Activated T-helper 17 cell treated with anti-CD3 and anti-CD28 coated beads, Interleukin-2, amount 50 U/mL, for 72 hours (primary cell): ENCODE measurements at regions not wholly inside any gene's neighbourhood (a gene's known extent, or its start where the extent isn't known, plus 50 kb on each side); places are given as distances from the start of the nearest gene placed in this dataset.

ENCODE experiments used
- ATAC-seq: fragments of 150-1000 bp; cut with Tn5 transposase; replicated peaks from 2 replicates; pipeline ENCODE4 v1.10.0; 2021; ENCODE audit warnings: mild to moderate bottlenecking, moderate library complexity
- H3K27ac Mint-ChIP-seq: one replicate; pipeline ENCODE4 v1.8.0; 2022; ENCODE audit warnings: mixed read lengths
- H3K27me3 Mint-ChIP-seq: one replicate; pipeline ENCODE4 v1.8.0; 2022; ENCODE audit warnings: mixed read lengths
- H3K36me3 Mint-ChIP-seq: one replicate; pipeline ENCODE4 v1.8.0; 2022; ENCODE audit warnings: low read depth, mild to moderate bottlenecking, mixed read lengths
- H3K4me1 Mint-ChIP-seq: one replicate; pipeline ENCODE4 v1.8.0; 2022; ENCODE audit warnings: mixed read lengths
- H3K4me3 Mint-ChIP-seq: one replicate; pipeline ENCODE4 v1.8.0; 2022; ENCODE audit warnings: mild to moderate bottlenecking, mixed read lengths
- H3K9me3 Mint-ChIP-seq: one replicate; pipeline ENCODE4 v1.8.0; 2022; ENCODE audit warnings: mixed read lengths

DNA sequence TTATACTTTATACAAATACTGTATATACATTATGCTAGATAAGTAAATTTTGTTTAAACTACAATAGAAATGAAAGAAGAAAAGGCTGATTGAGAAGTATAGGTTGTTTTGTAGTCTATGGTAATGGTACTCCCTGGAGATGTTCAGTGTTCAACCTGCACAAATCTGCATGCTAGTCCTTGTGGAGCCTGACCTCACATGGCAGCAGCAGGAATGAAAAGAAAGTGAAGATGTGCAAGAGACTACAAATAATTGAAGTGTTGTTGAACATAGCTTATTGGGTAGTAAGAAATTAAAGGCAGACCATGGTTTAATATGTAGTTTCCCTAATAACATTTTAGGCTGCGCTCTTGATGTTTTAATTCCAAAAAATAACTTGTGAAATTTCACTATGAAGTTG is 201.2 kb downstream of the TGFB2 start:
- no peaks in the 10 kb centered on the region for H3K4me1 Mint-ChIP-seq
- no peaks in the 10 kb centered on the region for H3K36me3 Mint-ChIP-seq
- ATAC-seq = no peak
- no peak overlapping the region for H3K4me3 Mint-ChIP-seq
- H3K27ac Mint-ChIP-seq = no peak overlapping the region
- H3K9me3 Mint-ChIP-seq = no peaks in the 10 kb centered on the region
- peaks cover 3% of the 10 kb centered on the region for H3K27me3 Mint-ChIP-seq

DNA sequence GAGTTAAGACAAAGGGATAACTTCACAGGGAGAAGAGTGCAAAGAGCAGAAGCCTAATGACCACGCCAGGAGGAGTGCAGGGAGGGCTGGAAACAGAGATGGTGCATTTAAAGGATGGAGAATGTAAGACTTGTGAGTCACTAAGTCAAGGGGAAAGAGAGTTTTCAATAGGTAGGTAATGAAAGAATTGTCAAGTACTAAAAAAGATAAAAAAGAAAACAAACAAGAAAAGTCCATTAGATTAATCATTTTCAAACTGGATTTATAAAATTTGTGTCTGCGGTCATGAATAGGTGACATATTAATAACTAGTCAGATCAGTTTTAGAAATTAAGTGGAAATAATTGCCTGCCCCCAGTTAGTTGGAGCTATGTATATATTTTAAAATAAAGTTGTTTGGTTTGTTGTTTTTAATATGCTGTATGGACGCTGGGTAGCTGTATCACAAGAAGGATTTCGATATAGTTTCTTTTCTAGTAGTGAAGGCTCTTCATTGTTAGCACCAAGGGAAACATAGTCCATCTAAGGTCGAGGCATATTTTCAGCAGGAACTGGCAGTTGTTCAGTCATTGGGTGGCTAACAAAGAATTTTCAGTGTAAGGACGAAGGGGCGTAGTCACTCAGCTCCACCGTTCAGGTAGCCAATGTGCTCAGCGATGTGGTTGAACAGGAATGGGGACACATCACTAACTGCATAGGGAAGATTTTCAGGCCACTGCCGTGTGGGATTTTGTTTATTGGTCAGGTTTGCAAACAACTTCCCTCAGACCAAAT is 203.0 kb downstream of the TGFB2 start:
- no peak overlapping the region for H3K4me3 Mint-ChIP-seq
- no peaks in the 10 kb centered on the region for H3K4me1 Mint-ChIP-seq
- ATAC-seq = no peak
- peaks cover 3% of the 10 kb centered on the region for H3K27me3 Mint-ChIP-seq
- no peak overlapping the region for H3K27ac Mint-ChIP-seq
- H3K9me3 Mint-ChIP-seq = no peaks in the 10 kb centered on the region
- no peaks in the 10 kb centered on the region for H3K36me3 Mint-ChIP-seq

DNA sequence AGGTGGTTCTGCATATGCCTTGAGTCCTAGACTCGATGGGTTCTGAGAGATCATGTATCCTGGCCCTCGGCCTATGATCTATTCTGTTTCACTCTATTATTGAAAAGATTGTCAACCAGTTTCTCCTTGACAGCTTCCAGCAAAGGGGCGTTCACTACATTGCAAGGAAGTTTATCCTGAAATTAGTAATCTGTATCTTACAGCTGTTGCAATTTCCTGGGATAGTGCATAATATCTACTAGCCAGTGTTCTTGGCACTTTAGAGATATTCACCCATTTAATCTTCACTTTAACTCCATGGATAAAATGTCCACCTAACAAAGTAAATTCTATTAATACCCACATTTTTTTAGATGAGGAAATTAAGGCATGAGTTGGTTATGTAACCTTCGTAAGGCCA is 203.6 kb downstream of the TGFB2 start:
- Mint-ChIP-seq H3K36me3 (no peaks in the 10 kb centered on the region), H3K27ac (no peak overlapping the region), H3K4me3 (no peak overlapping the region), H3K9me3 (no peaks in the 10 kb centered on the region), H3K4me1 (no peaks in the 10 kb centered on the region), H3K27me3 (peaks cover 3% of the 10 kb centered on the region)
- ATAC-seq = no peak

DNA sequence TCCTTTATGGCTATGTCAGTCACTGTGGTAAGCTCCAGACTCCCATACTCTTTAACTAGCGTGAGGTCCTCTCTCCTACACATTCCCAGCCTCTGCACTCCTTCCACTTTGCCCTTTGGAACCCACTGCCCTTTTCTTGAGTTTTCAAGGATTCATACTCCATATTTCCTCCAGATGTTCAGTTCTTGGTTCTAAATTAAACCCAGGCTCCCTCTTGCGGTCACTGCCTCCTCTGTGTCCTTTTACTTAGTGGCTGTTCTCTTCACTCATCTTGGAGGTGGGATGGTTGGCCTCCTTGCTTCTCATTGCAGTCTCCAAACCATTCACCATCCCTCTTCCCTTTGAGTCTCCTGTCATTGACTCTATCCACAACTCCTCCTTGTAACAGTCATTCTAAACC is 208.1 kb downstream of the TGFB2 start:
- no peak overlapping the region for H3K27ac Mint-ChIP-seq
- H3K4me3 Mint-ChIP-seq = no peak overlapping the region
- peaks cover 3% of the 10 kb centered on the region for H3K27me3 Mint-ChIP-seq
- no peak for ATAC-seq
- no peaks in the 10 kb centered on the region for H3K36me3 Mint-ChIP-seq
- no peaks in the 10 kb centered on the region for H3K9me3 Mint-ChIP-seq
- no peaks in the 10 kb centered on the region for H3K4me1 Mint-ChIP-seq

DNA sequence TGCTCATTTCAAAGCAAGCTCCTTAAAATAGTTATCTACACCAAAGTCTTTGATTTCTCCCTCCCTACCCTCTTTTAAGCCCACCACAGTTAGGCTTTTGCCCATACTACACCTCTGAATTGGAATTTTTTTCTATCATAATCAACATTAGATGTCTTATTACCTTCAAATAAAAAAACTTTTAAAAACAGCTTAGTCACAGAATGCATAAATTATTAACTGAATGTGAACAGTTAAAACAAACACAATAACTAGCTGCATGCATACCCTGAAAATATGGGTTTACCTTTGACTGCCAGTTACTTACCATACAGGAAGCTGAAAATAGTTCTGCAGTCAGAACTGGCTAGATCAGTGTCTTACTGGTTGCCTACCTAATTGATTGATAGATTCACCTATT is 210.9 kb downstream of the TGFB2 start:
- no peak for ATAC-seq
- Mint-ChIP-seq H3K27me3 (peaks cover 3% of the 10 kb centered on the region), H3K27ac (no peak overlapping the region), H3K9me3 (no peaks in the 10 kb centered on the region), H3K36me3 (no peaks in the 10 kb centered on the region), H3K4me3 (no peak overlapping the region), H3K4me1 (no peaks in the 10 kb centered on the region)

DNA sequence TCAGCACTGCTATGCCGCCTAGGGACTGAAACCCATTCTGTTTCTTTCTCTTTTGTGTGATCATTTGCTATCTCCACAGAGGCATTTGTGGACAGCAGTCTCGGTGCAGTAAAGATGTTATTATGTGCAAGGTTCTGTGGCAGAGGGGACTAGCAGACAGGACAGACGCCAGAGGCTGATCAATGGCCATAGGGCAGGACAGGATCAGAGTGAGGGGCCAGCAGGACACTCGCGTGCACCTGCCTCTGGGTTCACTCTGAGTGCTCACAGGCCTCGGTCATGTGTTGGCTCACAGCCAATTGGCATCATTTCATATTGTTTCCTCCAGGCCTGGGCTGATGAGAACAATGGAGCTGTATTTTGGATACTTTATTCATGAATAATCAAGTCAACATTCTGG is 212.6 kb downstream of the TGFB2 start:
- ATAC-seq = no peak
- H3K4me1 Mint-ChIP-seq = no peaks in the 10 kb centered on the region
- H3K27me3 Mint-ChIP-seq = peaks cover 5% of the 10 kb centered on the region
- H3K27ac Mint-ChIP-seq = no peak overlapping the region
- no peaks in the 10 kb centered on the region for H3K9me3 Mint-ChIP-seq
- H3K4me3 Mint-ChIP-seq = no peak overlapping the region
- H3K36me3 Mint-ChIP-seq = no peaks in the 10 kb centered on the region

DNA sequence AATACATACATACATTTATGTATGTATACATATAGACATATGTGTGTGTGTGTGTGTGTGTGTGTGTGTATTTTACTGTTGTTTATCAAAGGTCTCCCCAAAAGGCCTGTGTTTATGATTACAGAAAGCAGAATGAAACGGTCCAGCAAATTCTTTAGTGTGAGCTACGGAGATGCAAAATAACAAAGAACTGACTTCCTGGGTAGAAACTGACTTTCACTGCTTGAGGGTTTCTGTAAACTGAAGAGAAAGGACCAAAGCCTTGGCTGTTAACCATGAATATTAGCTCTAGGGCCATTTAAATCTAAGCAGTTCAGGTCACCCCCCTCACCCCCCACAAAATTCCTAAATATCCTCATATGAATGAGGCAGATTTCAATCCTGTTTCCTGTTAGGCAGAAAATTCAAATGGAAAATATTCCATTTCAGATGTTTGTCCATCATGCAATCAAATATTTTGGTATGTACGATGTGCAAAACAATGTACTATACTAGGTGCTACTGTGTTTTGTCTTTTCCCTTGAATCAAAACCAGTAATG is 213.2 kb downstream of the TGFB2 start:
- H3K36me3 Mint-ChIP-seq = no peaks in the 10 kb centered on the region
- no peak for ATAC-seq
- H3K9me3 Mint-ChIP-seq = no peaks in the 10 kb centered on the region
- no peak overlapping the region for H3K4me3 Mint-ChIP-seq
- H3K27me3 Mint-ChIP-seq = peaks cover 6% of the 10 kb centered on the region
- H3K4me1 Mint-ChIP-seq = no peaks in the 10 kb centered on the region
- no peak overlapping the region for H3K27ac Mint-ChIP-seq

DNA sequence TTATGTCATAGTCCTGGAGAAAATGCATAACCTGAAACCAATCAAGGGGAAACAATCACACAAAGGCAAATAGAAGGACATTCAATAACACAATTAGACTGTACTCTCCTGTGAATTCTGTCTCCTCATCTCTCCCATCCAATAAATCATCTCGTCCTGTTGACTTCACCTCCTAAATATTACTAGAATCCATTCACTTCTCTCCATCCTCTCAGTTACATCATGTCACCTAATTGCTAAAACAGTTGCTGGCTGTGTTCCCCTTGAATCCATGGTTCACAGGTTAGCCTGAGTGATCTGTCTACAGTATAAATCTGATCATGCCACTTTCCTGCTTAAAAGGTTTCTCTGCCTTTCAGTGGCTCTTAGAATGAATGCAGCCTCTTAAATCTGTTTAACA is 220.2 kb downstream of the TGFB2 start:
- Mint-ChIP-seq H3K4me3 (no peak overlapping the region), H3K27ac (no peak overlapping the region)
- no peak for ATAC-seq

DNA sequence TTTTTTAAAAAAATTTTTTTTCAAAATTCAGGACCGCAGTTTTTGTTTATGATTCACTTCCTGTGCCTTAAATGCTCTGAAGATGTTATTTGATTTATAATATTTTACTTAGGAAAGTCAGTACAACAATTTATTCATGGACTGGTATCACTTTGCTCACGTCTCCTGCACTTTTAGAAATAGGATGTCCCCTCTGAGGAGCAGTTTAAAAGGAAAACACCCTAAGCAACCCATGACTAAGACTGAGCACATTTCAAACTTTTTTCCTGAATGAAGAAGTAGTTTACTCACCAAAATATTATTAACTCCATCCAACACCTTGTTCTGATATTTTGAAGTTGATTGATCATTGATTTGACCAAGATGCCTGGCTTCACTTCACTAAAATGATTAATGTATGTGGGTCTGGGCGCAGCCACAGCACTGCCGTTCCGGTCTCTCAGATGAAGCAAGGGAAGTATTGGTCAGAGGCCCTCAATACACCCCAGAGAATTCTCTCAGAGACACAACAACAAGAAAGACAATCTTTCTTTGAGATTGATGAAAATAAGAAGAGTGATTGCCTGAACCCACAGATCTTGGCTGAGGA is 223.9 kb downstream of the TGFB2 start:
- no peaks in the 10 kb centered on the region for H3K9me3 Mint-ChIP-seq
- H3K27me3 Mint-ChIP-seq = no peaks in the 10 kb centered on the region
- H3K36me3 Mint-ChIP-seq = no peaks in the 10 kb centered on the region
- H3K27ac Mint-ChIP-seq = no peak overlapping the region
- no peaks in the 10 kb centered on the region for H3K4me1 Mint-ChIP-seq
- no peak overlapping the region for H3K4me3 Mint-ChIP-seq
- ATAC-seq = no peak

More for the DNA sequence above, 220.2 kb downstream of the TGFB2 start:
- no peaks in the 10 kb centered on the region for H3K36me3 Mint-ChIP-seq
- no peaks in the 10 kb centered on the region for H3K9me3 Mint-ChIP-seq
- H3K4me1 Mint-ChIP-seq = no peaks in the 10 kb centered on the region
- H3K27me3 Mint-ChIP-seq = peaks cover 4% of the 10 kb centered on the region

DNA sequence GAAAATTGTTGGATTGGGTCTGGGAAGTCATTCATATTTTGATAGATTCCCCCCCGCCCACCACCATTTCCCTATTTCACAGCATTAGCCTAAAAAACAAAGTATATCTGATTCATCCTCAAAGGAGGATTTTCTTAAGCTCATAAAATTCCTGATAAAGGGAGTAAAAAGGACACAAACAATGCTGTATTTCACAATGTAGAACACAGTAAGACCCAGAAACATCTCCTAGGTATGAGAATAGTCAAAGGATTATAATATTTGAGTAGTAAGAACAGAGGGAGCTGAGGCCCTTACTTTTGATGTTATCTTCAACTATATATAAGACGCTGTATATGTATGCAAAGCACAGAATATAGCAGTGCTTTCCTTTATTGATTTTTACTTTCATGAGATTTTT is 225.3 kb downstream of the TGFB2 start:
- ATAC-seq = no peak
- no peaks in the 10 kb centered on the region for H3K27me3 Mint-ChIP-seq
- H3K4me3 Mint-ChIP-seq = no peak overlapping the region
- H3K27ac Mint-ChIP-seq = no peak overlapping the region
- H3K36me3 Mint-ChIP-seq = no peaks in the 10 kb centered on the region
- no peaks in the 10 kb centered on the region for H3K4me1 Mint-ChIP-seq
- H3K9me3 Mint-ChIP-seq = no peaks in the 10 kb centered on the region

DNA sequence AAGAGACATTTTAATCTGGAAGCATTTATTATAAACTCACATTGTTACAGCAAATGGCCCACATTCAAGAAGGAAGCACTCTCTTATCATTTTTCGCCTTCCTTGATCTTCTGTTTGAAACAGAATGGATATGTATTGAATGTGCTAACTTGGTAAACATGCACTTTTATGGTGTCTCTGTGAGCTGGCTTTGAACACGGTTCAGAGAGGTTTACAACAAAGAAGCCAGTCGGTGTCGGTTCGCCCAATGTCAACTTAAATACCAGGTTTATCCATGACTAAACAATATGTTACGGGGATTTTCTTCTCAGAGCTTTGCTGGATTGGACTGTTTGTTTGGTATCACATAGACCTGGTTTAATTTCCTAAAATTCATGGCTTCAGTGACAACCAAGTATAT is 226.4 kb downstream of the TGFB2 start:
- ATAC-seq = no peak
- Mint-ChIP-seq H3K27ac (no peak overlapping the region), H3K36me3 (no peaks in the 10 kb centered on the region), H3K27me3 (no peaks in the 10 kb centered on the region), H3K9me3 (no peaks in the 10 kb centered on the region), H3K4me3 (no peak overlapping the region), H3K4me1 (no peaks in the 10 kb centered on the region)

DNA sequence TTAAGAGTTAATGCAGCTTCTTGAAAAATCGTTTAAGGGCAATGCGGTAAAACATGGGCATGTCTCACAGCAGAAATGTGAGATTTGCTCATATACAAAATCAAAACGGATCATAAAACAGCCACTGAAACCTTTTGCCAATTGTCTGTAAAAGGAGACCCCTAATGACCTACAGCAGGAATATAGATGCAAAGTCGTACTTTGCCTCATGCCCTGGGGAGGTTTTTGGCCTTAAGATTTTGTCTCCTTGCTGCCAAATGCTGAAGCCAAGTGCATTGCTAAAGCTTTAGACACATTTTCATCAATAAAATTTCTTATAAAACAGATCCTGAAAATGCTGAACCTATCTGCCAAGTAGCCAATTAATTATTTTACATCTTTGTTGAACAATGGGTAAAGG is 226.9 kb downstream of the TGFB2 start:
- H3K36me3 Mint-ChIP-seq = no peaks in the 10 kb centered on the region
- no peaks in the 10 kb centered on the region for H3K27me3 Mint-ChIP-seq
- H3K9me3 Mint-ChIP-seq = no peaks in the 10 kb centered on the region
- H3K4me3 Mint-ChIP-seq = no peak overlapping the region
- no peaks in the 10 kb centered on the region for H3K4me1 Mint-ChIP-seq
- H3K27ac Mint-ChIP-seq = no peak overlapping the region
- ATAC-seq = no peak

DNA sequence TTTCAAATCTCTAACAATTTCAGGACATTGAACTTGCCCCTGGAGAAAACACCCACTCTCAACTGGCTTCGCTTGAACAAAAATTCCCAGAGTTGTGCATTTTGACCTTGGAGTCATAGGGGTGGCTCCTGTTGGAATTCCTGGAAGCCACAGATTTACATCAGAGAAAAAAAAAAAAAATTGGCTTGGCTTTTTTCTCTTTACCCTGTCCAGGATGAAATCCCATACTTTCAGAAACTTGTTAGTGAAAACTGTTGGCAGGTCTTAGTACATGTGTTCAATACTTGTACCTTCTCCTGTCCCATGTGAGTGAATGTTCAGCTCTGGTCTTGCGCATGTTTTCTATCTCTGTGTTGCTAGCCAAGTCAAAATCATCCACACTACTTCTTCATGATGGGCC is 228.8 kb downstream of the TGFB2 start:
- Mint-ChIP-seq H3K27me3 (no peaks in the 10 kb centered on the region), H3K27ac (no peak overlapping the region), H3K36me3 (no peaks in the 10 kb centered on the region), H3K9me3 (no peaks in the 10 kb centered on the region), H3K4me3 (no peak overlapping the region), H3K4me1 (no peaks in the 10 kb centered on the region)
- no peak for ATAC-seq

DNA sequence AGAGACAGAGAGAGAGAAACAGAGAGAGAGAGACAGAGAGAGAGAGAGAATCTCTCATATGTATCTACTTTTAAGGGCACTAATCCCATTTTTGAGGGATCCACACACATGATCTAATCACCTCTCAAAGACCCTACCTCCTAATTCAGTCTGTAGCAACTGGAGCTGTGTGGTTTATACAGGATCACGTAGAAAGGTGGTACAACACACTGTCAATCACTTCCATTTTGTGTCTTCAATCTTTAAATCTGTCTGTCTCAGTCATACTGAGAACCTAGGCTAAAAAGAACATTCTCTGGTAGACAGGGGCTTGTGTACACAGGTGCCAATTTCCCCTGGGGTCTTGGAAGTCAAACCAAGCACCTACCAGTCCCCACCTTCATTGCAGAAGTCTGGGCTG is 229.9 kb downstream of the TGFB2 start:
- no peak overlapping the region for H3K27ac Mint-ChIP-seq
- no peak for ATAC-seq
- no peaks in the 10 kb centered on the region for H3K36me3 Mint-ChIP-seq
- H3K9me3 Mint-ChIP-seq = no peaks in the 10 kb centered on the region
- no peaks in the 10 kb centered on the region for H3K4me1 Mint-ChIP-seq
- no peak overlapping the region for H3K4me3 Mint-ChIP-seq
- no peaks in the 10 kb centered on the region for H3K27me3 Mint-ChIP-seq

DNA sequence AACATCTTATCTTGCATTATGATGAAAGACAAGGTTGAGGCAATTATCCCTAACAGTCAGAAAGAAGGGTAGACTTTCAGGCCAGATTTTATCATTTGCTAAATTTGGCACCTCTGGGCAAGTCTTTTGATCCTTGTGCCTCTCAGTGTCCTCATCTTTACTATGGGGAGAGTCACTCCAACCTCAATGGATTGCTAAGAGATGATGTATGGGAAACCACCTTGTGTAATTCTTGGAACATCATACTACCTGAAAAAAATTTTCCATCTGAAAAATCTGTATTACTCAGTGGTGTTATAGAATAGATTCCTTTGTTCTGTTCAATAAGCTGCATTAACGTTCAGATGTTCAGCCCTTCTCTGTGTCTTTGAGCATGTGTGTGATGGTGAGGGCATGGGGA is 230.7 kb downstream of the TGFB2 start:
- no peak overlapping the region for H3K4me3 Mint-ChIP-seq
- no peaks in the 10 kb centered on the region for H3K4me1 Mint-ChIP-seq
- H3K36me3 Mint-ChIP-seq = no peaks in the 10 kb centered on the region
- H3K9me3 Mint-ChIP-seq = no peaks in the 10 kb centered on the region
- no peaks in the 10 kb centered on the region for H3K27me3 Mint-ChIP-seq
- ATAC-seq = no peak
- no peak overlapping the region for H3K27ac Mint-ChIP-seq
